Cardiac fibroblast (primary cell): ENCODE measurements at regions not wholly inside any gene's neighbourhood (a gene's known extent, or its start where the extent isn't known, plus 50 kb on each side); places are given as distances from the start of the nearest gene placed in this dataset.

Source experiments
- DNase-seq, 2 donors: peaks; one replicate each; pipeline versions ENCODE4 v3.0.0 to v3.0.0-alpha.2; 2010; ENCODE audit warnings: low read depth in 2 of 2
- H3K4me3 ChIP-seq, 2 donors: replicated peaks in 1 of 2; 1 replicate in 1 of 2; 2 replicates in 1 of 2; pipeline ENCODE4 v1.5.1; 2011; ENCODE audit warnings: low read depth in 2 of 2, low read length in 2 of 2, mild to moderate bottlenecking in 2 of 2, moderate library complexity in 1 of 2
- CTCF ChIP-seq: IDR thresholded peaks from one replicate; pipeline ENCODE4 v1.5.1; 2011; ENCODE audit warnings: low read depth, mild to moderate bottlenecking, low read length, inconsistent platforms

- TF ChIP-seq CTCF, result no peak
- no peak overlapping the region for H3K4me3 ChIP-seq
- DNase-seq, result no peak
These were observed 236.0 kb upstream of the EYS start for GRCh38 chr6:65943051-65943450.

- TF ChIP-seq CTCF, result no peak
- no peak overlapping the region for H3K4me3 ChIP-seq
- peak; percentile 2 to 5 for DNase-seq
These were observed 231.0 kb upstream of the EYS start for GRCh38 chr6:65938000-65938399.

- no peak for TF ChIP-seq CTCF
- no peak for DNase-seq
These were observed 228.4 kb upstream of the EYS start for GRCh38 chr6:65935412-65935811.

GRCh38 chr6:65933390-65933789 lies 226.4 kb upstream of the EYS start:
- no peak for TF ChIP-seq CTCF
- H3K4me3 ChIP-seq, result no peak overlapping the region
- DNase-seq, result no peak

More at GRCh38 chr6:65935412-65935811, 228.4 kb upstream of the EYS start:
- H3K4me3 ChIP-seq, result no peak overlapping the region

- TF ChIP-seq CTCF, result no peak
- DNase-seq, result no peak
These were observed 220.1 kb upstream of the EYS start for GRCh38 chr6:65927141-65927540.

GRCh38 chr6:65924411-65924810 lies 217.4 kb upstream of the EYS start:
- no peak for DNase-seq
- no peak for TF ChIP-seq CTCF
- no peak overlapping the region for H3K4me3 ChIP-seq

More at GRCh38 chr6:65927141-65927540, 220.1 kb upstream of the EYS start:
- no peak overlapping the region for H3K4me3 ChIP-seq

- no peak for TF ChIP-seq CTCF
- no peak for DNase-seq
- no peak overlapping the region for H3K4me3 ChIP-seq
These were observed 215.0 kb upstream of the EYS start for GRCh38 chr6:65922049-65922448.
